ENCODE measurements at regions not wholly inside any gene's neighbourhood (a gene's known extent, or its start where the extent isn't known, plus 50 kb on each side); places are given as distances from the start of the nearest gene placed in this dataset.
"Not testable (repeated sequence)": the region's sequence is repeated elsewhere in the genome, so short reads cannot be mapped to it uniquely, and the experiment has no call there.

- Histone ChIP-seq H3K9ac (ENCODE audit: low read length in 5 of 5) (no peak overlapping the region), H3K9me3 (ENCODE audit: control insufficient read depth in 5 of 5, low read length in 5 of 5) (no peaks in the 10 kb centered on the region), H3K4me3 (ENCODE audit: low read depth in 1 of 5, low read length in 5 of 5) (no peak overlapping the region), H3K36me3 (ENCODE audit: control insufficient read depth in 5 of 5, insufficient read depth in 5 of 5, low read length in 5 of 5) (peaks cover 0 to 9% (median 0%) of the 10 kb centered on the region in 5 donors), H3K27ac (ENCODE audit: low read depth, low read length) (no peak overlapping the region), H3K27me3 (ENCODE audit: control insufficient read depth in 5 of 5, insufficient read depth in 4 of 5, low read length in 5 of 5) (no peaks in the 10 kb centered on the region), H3K4me1 (ENCODE audit: control insufficient read depth in 5 of 5, insufficient read depth in 5 of 5, low read length in 5 of 5) (no peaks in the 10 kb centered on the region)
These were observed 86.0 kb upstream of the SMARCA2 start for GRCh38 chr9:1929134-1929533.

DNA sequence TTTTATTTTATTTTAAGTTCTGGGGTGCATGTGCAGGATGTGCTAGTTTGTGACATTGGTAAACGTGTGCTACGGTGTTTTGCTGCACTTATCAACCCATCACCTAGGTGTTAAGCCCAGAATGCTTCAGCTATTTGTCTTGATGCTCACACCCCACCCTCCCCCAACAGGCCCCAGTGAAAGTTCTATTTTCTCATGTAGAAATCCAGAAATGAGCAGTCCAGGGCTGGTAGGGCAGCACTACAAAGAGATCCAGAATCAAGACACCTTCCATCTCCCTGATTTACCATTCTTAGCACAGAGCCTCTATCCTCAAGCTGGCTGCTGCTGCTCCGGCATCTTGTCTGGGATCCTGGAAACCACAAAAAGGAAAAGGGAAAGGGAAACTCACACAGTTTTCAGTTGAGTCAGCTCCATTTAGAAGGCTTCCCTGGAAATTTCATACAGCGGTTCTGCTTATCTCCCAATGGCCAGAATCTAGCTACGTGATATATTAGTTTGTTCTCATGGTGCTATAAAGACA, 85.4 kb upstream of the SMARCA2 start:
- no peaks in the 10 kb centered on the region for H3K27me3 ChIP-seq (ENCODE audit: control insufficient read depth in 5 of 5, insufficient read depth in 4 of 5, low read length in 5 of 5)
- H3K27ac ChIP-seq (ENCODE audit: low read depth, low read length): no peak overlapping the region
- no peaks in the 10 kb centered on the region for H3K4me1 ChIP-seq (ENCODE audit: control insufficient read depth in 5 of 5, insufficient read depth in 5 of 5, low read length in 5 of 5)
- peaks cover 0 to 9% (median 0%) of the 10 kb centered on the region in 5 donors for H3K36me3 ChIP-seq (ENCODE audit: control insufficient read depth in 5 of 5, insufficient read depth in 5 of 5, low read length in 5 of 5)
- H3K9ac ChIP-seq (ENCODE audit: low read length in 5 of 5): no peak overlapping the region
- H3K9me3 ChIP-seq (ENCODE audit: control insufficient read depth in 5 of 5, low read length in 5 of 5): no peaks in the 10 kb centered on the region
- no peak overlapping the region for H3K4me3 ChIP-seq (ENCODE audit: low read depth in 1 of 5, low read length in 5 of 5)

DNA sequence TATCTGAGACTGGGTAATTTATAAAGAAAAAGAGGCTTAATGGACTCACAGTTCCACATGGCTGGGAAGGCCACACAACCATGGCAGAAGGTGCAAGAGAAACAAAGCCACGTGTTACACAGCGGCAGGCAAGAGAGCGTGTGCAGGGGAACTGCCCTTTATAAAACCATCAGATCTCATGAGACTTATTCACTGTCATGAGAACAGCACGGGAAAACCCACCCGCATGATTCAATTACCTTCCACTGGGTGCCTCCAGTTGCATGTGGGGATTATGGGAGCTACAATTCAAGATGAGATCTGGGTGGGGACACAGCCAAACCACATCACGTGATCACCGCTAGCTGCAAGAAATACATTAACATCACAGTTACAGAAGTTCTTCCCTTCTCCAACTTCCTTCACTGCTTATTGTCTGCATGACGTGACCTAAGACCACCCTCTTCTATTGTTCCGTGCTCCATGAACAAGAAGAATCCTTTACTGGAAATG, 84.9 kb upstream of the SMARCA2 start:
- H3K4me1 ChIP-seq (ENCODE audit: control insufficient read depth in 5 of 5, insufficient read depth in 5 of 5, low read length in 5 of 5); H3K36me3 ChIP-seq (ENCODE audit: control insufficient read depth in 5 of 5, insufficient read depth in 5 of 5, low read length in 5 of 5); H3K9me3 ChIP-seq (ENCODE audit: control insufficient read depth in 5 of 5, low read length in 5 of 5); H3K27me3 ChIP-seq (ENCODE audit: control insufficient read depth in 5 of 5, insufficient read depth in 4 of 5, low read length in 5 of 5); H3K27ac ChIP-seq (ENCODE audit: low read depth, low read length); H3K4me3 ChIP-seq (ENCODE audit: low read depth in 1 of 5, low read length in 5 of 5); H3K9ac ChIP-seq (ENCODE audit: low read length in 5 of 5): not testable (repeated sequence)

DNA sequence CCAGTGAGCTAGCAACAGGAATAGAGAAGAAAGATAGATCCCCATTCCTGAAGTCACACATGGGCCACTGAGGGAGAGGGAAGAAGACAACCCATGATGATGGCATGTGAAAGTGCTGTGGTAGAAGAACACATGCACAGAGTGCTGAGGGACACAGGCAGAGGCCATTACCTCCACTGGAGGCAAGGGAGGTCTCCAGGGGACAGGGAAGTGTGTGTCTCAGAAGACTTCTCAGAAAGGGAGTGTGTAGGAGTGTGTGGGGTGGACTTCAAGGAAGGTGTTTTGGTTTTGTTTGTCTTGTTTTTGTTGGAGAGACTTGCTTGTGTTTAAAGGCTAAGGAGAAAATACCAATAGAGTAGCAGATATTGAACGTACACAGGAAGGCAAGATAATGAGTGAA, 77.0 kb upstream of the SMARCA2 start:
- Histone ChIP-seq H3K9ac (ENCODE audit: low read length in 5 of 5) (no peak overlapping the region), H3K36me3 (ENCODE audit: control insufficient read depth in 5 of 5, insufficient read depth in 5 of 5, low read length in 5 of 5) (no peaks in the 10 kb centered on the region), H3K9me3 (ENCODE audit: control insufficient read depth in 5 of 5, low read length in 5 of 5) (no peaks in the 10 kb centered on the region), H3K4me1 (ENCODE audit: control insufficient read depth in 5 of 5, insufficient read depth in 5 of 5, low read length in 5 of 5) (no peaks in the 10 kb centered on the region), H3K4me3 (ENCODE audit: low read depth in 1 of 5, low read length in 5 of 5) (no peak overlapping the region), H3K27ac (ENCODE audit: low read depth, low read length) (no peak overlapping the region), H3K27me3 (ENCODE audit: control insufficient read depth in 5 of 5, insufficient read depth in 4 of 5, low read length in 5 of 5) (no peaks in the 10 kb centered on the region)

GRCh38 chr9:1938675-1939170, 76.4 kb upstream of the SMARCA2 start:
- Histone ChIP-seq H3K27ac (ENCODE audit: low read depth, low read length) (no peak overlapping the region), H3K4me3 (ENCODE audit: low read depth in 1 of 5, low read length in 5 of 5) (no peak overlapping the region), H3K9me3 (ENCODE audit: control insufficient read depth in 5 of 5, low read length in 5 of 5) (no peaks in the 10 kb centered on the region), H3K4me1 (ENCODE audit: control insufficient read depth in 5 of 5, insufficient read depth in 5 of 5, low read length in 5 of 5) (no peaks in the 10 kb centered on the region), H3K9ac (ENCODE audit: low read length in 5 of 5) (no peak overlapping the region), H3K27me3 (ENCODE audit: control insufficient read depth in 5 of 5, insufficient read depth in 4 of 5, low read length in 5 of 5) (no peaks in the 10 kb centered on the region), H3K36me3 (ENCODE audit: control insufficient read depth in 5 of 5, insufficient read depth in 5 of 5, low read length in 5 of 5) (no peaks in the 10 kb centered on the region)

- H3K27ac ChIP-seq (ENCODE audit: low read depth, low read length): no peak overlapping the region
- H3K9me3 ChIP-seq (ENCODE audit: control insufficient read depth in 5 of 5, low read length in 5 of 5): no peaks in the 10 kb centered on the region
- H3K36me3 ChIP-seq (ENCODE audit: control insufficient read depth in 5 of 5, insufficient read depth in 5 of 5, low read length in 5 of 5): no peaks in the 10 kb centered on the region
- H3K27me3 ChIP-seq (ENCODE audit: control insufficient read depth in 5 of 5, insufficient read depth in 4 of 5, low read length in 5 of 5): no peaks in the 10 kb centered on the region
- no peak overlapping the region for H3K4me3 ChIP-seq (ENCODE audit: low read depth in 1 of 5, low read length in 5 of 5)
- H3K9ac ChIP-seq (ENCODE audit: low read length in 5 of 5): no peak overlapping the region
- H3K4me1 ChIP-seq (ENCODE audit: control insufficient read depth in 5 of 5, insufficient read depth in 5 of 5, low read length in 5 of 5): no peaks in the 10 kb centered on the region
These were observed 75.7 kb upstream of the SMARCA2 start for GRCh38 chr9:1939466-1939865.

DNA sequence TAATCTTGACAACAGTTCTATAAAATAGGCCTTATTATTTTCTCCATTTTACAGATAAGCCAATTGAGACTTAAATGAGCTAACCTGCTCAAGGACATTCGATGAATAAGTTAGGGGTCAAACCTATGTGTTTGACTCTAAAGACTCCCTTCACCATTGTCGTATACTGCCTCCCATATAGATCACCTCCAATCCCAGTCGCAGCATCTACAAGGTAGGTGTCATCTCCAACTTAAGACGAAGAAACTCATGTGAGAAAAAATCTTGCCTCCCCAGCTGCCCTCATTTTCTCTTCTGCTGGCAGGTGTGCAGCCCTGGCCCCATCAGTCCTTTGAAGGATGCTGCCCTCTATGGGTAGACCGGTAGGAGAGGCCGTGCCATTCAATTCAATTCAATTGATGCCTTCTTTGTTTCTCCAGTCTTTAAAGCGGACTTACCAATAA, 75.2 kb upstream of the SMARCA2 start:
- Histone ChIP-seq H3K9me3 (ENCODE audit: control insufficient read depth in 5 of 5, low read length in 5 of 5) (no peaks in the 10 kb centered on the region), H3K4me3 (ENCODE audit: low read depth in 1 of 5, low read length in 5 of 5) (no peak overlapping the region), H3K27me3 (ENCODE audit: control insufficient read depth in 5 of 5, insufficient read depth in 4 of 5, low read length in 5 of 5) (no peaks in the 10 kb centered on the region), H3K27ac (ENCODE audit: low read depth, low read length) (no peak overlapping the region), H3K4me1 (ENCODE audit: control insufficient read depth in 5 of 5, insufficient read depth in 5 of 5, low read length in 5 of 5) (no peaks in the 10 kb centered on the region), H3K9ac (ENCODE audit: low read length in 5 of 5) (no peak overlapping the region), H3K36me3 (ENCODE audit: control insufficient read depth in 5 of 5, insufficient read depth in 5 of 5, low read length in 5 of 5) (no peaks in the 10 kb centered on the region)

DNA sequence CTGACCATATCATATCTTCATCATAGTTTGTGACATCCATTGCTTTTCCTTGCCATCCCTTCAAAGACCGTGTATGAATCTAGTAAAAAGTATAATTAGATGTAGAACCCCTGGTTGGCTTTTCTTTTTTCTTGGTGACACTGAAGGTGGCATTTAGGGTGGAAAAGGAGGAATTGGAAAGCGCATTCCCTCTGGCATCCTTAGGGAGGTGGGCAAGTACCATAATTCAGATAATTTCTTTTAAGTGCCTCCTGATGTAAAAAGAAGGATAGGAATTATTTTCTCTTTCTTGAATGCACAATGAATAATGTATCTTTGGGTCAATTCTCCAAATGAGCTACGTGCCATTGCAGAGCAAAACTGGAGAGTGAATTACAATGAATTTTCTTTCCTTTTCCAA, 73.2 kb upstream of the SMARCA2 start:
- Histone ChIP-seq H3K27me3 (ENCODE audit: control insufficient read depth in 5 of 5, insufficient read depth in 4 of 5, low read length in 5 of 5) (no peaks in the 10 kb centered on the region), H3K27ac (ENCODE audit: low read depth, low read length) (no peak overlapping the region), H3K36me3 (ENCODE audit: control insufficient read depth in 5 of 5, insufficient read depth in 5 of 5, low read length in 5 of 5) (no peaks in the 10 kb centered on the region), H3K9me3 (ENCODE audit: control insufficient read depth in 5 of 5, low read length in 5 of 5) (no peaks in the 10 kb centered on the region), H3K9ac (ENCODE audit: low read length in 5 of 5) (no peak overlapping the region), H3K4me3 (ENCODE audit: low read depth in 1 of 5, low read length in 5 of 5) (no peak overlapping the region), H3K4me1 (ENCODE audit: control insufficient read depth in 5 of 5, insufficient read depth in 5 of 5, low read length in 5 of 5) (no peaks in the 10 kb centered on the region)

- Histone ChIP-seq H3K9ac (ENCODE audit: low read length in 5 of 5) (no peak overlapping the region), H3K36me3 (ENCODE audit: control insufficient read depth in 5 of 5, insufficient read depth in 5 of 5, low read length in 5 of 5) (no peaks in the 10 kb centered on the region), H3K9me3 (ENCODE audit: control insufficient read depth in 5 of 5, low read length in 5 of 5) (no peaks in the 10 kb centered on the region), H3K27me3 (ENCODE audit: control insufficient read depth in 5 of 5, insufficient read depth in 4 of 5, low read length in 5 of 5) (no peaks in the 10 kb centered on the region), H3K4me3 (ENCODE audit: low read depth in 1 of 5, low read length in 5 of 5) (no peak overlapping the region), H3K27ac (ENCODE audit: low read depth, low read length) (no peak overlapping the region), H3K4me1 (ENCODE audit: control insufficient read depth in 5 of 5, insufficient read depth in 5 of 5, low read length in 5 of 5) (no peaks in the 10 kb centered on the region)
These were observed 68.4 kb upstream of the SMARCA2 start for GRCh38 chr9:1946526-1947283.

- Histone ChIP-seq H3K27ac (ENCODE audit: low read depth, low read length) (no peak overlapping the region), H3K36me3 (ENCODE audit: control insufficient read depth in 5 of 5, insufficient read depth in 5 of 5, low read length in 5 of 5) (no peaks in the 10 kb centered on the region), H3K4me1 (ENCODE audit: control insufficient read depth in 5 of 5, insufficient read depth in 5 of 5, low read length in 5 of 5) (no peaks in the 10 kb centered on the region), H3K27me3 (ENCODE audit: control insufficient read depth in 5 of 5, insufficient read depth in 4 of 5, low read length in 5 of 5) (no peaks in the 10 kb centered on the region), H3K9me3 (ENCODE audit: control insufficient read depth in 5 of 5, low read length in 5 of 5) (no peaks in the 10 kb centered on the region), H3K4me3 (ENCODE audit: low read depth in 1 of 5, low read length in 5 of 5) (no peak overlapping the region), H3K9ac (ENCODE audit: low read length in 5 of 5) (no peak overlapping the region)
These were observed 67.7 kb upstream of the SMARCA2 start for GRCh38 chr9:1947438-1947837.
